ENCODE measurements at regions not wholly inside any gene's neighbourhood (a gene's known extent, or its start where the extent isn't known, plus 50 kb on each side); places are given as distances from the start of the nearest gene placed in this dataset.

- no peaks in the 10 kb centered on the region for H3K36me3 ChIP-seq (ENCODE audit: low read depth)
- H3K9me3 ChIP-seq (ENCODE audit: insufficient read depth, low read depth) = no peaks in the 10 kb centered on the region
- H3K4me3 ChIP-seq = no peak overlapping the region
- no peaks in the 10 kb centered on the region for H3K9me2 ChIP-seq (ENCODE audit: insufficient read depth)
- CTCF ChIA-PET = no interaction called here
- DNase-seq = no peak
- H3K79me2 ChIP-seq (ENCODE audit: low read depth) = no peaks in the 10 kb centered on the region
- no peaks in the 10 kb centered on the region for H4K20me1 ChIP-seq (ENCODE audit: insufficient read depth)
- TF ChIP-seq EZH2 (IDR thresholded peaks at IDR 0.05; ENCODE audit: low read depth) = no peak
- TF ChIP-seq CTCF (conservative IDR thresholded peaks at IDR 0.05) = no peak
- no TSS peak for BruUV-seq (replicated peaks)
- H3K27ac ChIP-seq = no peak overlapping the region
- intact Hi-C loops (cut with micrococcal nuclease; ENCODE audit: unreplicated experiment) = no loop called here
- H3K4me1 ChIP-seq (replicated peaks; ENCODE audit: insufficient read depth) = no peaks in the 10 kb centered on the region
- H3K27me3 ChIP-seq (ENCODE audit: insufficient read depth, low read depth) = peaks cover 60% of the 10 kb centered on the region
- no peak overlapping the region for H2AFZ ChIP-seq
- H3K4me2 ChIP-seq = no peak overlapping the region
- POLR2A ChIA-PET (ENCODE audit: unreplicated experiment) = no interaction called here
- no peaks in the 10 kb centered on the region for H3F3A ChIP-seq (ENCODE audit: insufficient read depth, low read depth)
Observed at GRCh38 chr20:39651645-39652325, 689.6 kb downstream of the DHX35 start.

GRCh38 chr20:39646874-39647413, 684.8 kb downstream of the DHX35 start:
- no peak overlapping the region for H3K4me2 ChIP-seq
- H3K4me1 ChIP-seq (replicated peaks; ENCODE audit: insufficient read depth) = no peaks in the 10 kb centered on the region
- H4K20me1 ChIP-seq (ENCODE audit: insufficient read depth) = no peaks in the 10 kb centered on the region
- no peak overlapping the region for H3K4me3 ChIP-seq
- H3F3A ChIP-seq (ENCODE audit: insufficient read depth, low read depth) = no peaks in the 10 kb centered on the region
- no peaks in the 10 kb centered on the region for H3K79me2 ChIP-seq (ENCODE audit: low read depth)
- no peaks in the 10 kb centered on the region for H3K36me3 ChIP-seq (ENCODE audit: low read depth)
- H3K9me3 ChIP-seq (ENCODE audit: insufficient read depth, low read depth) = no peaks in the 10 kb centered on the region
- TF ChIP-seq EZH2 (IDR thresholded peaks at IDR 0.05; ENCODE audit: low read depth) (no peak), CTCF (conservative IDR thresholded peaks at IDR 0.05) (no peak)
- ChIA-PET POLR2A (ENCODE audit: unreplicated experiment) (no interaction called here), CTCF (no interaction called here)
- H3K27ac ChIP-seq = no peak overlapping the region
- BruUV-seq (replicated peaks) = no TSS peak
- H2AFZ ChIP-seq = no peak overlapping the region
- H3K9me2 ChIP-seq (ENCODE audit: insufficient read depth) = no peaks in the 10 kb centered on the region
- intact Hi-C loops (cut with micrococcal nuclease; ENCODE audit: unreplicated experiment) = no loop called here
- peaks cover 25% of the 10 kb centered on the region; the same call in 1 of the 2 replicates for H3K27me3 ChIP-seq (ENCODE audit: insufficient read depth, low read depth)
- DNase-seq = no peak

- DNase-seq = no peak
- CTCF ChIA-PET = no interaction called here
- no peaks in the 10 kb centered on the region for H3K36me3 ChIP-seq (ENCODE audit: low read depth)
- intact Hi-C loops (cut with micrococcal nuclease; ENCODE audit: unreplicated experiment) = no loop called here
- H3K4me1 ChIP-seq (replicated peaks; ENCODE audit: insufficient read depth) = no peaks in the 10 kb centered on the region
- no peaks in the 10 kb centered on the region for H4K20me1 ChIP-seq (ENCODE audit: insufficient read depth)
- no peak overlapping the region for H2AFZ ChIP-seq
- no peaks in the 10 kb centered on the region for H3F3A ChIP-seq (ENCODE audit: insufficient read depth, low read depth)
- H3K79me2 ChIP-seq (ENCODE audit: low read depth) = no peaks in the 10 kb centered on the region
- no TSS peak for BruUV-seq (replicated peaks)
- H3K27me3 ChIP-seq (ENCODE audit: insufficient read depth, low read depth) = peaks cover 20% of the 10 kb centered on the region; the same call in 1 of the 2 replicates
- POLR2A ChIA-PET (ENCODE audit: unreplicated experiment) = no interaction called here
- H3K27ac ChIP-seq = no peak overlapping the region
- TF ChIP-seq CTCF (conservative IDR thresholded peaks at IDR 0.05) = no peak
- no peak for TF ChIP-seq EZH2 (IDR thresholded peaks at IDR 0.05; ENCODE audit: low read depth)
- H3K4me2 ChIP-seq = no peak overlapping the region
- no peaks in the 10 kb centered on the region for H3K9me3 ChIP-seq (ENCODE audit: insufficient read depth, low read depth)
- no peaks in the 10 kb centered on the region for H3K9me2 ChIP-seq (ENCODE audit: insufficient read depth)
- no peak overlapping the region for H3K4me3 ChIP-seq
Observed at GRCh38 chr20:39645131-39645530, 683.0 kb downstream of the DHX35 start.
